GM21619 (cell line): ENCODE measurements at regions not wholly inside any gene's neighbourhood (a gene's known extent, or its start where the extent isn't known, plus 50 kb on each side); places are given as distances from the start of the nearest gene placed in this dataset.
"Not testable (repeated sequence)": the region's sequence is repeated elsewhere in the genome, so short reads cannot be mapped to it uniquely, and the experiment has no call there.

ENCODE experiments used
- ATAC-seq: cut with Tn5 transposase; IDR thresholded peaks from one replicate; pipeline ENCODE4 v1.9.1; 2021; ENCODE audit not compliant: unreplicated experiment

DNA sequence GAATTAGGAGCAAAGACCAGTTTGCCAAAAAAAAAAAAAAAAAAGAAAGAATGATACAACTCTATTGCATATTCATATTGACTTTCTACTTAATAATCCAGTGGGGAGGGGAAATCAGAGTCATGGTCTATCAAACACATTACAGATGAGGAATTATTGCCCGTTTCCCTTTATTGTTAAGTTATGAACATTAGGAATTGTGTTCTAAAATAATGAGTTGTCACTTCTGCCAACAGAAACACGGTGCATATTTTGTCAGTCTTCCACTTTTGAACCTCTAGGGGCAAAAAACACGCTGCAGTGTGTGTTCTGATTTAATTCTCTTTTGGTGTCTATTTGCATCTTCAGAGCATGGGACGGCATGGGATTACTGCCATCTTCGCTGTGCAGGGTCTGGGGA is 115.7 kb upstream of the RHOBTB1 start:
- no peak for ATAC-seq

DNA sequence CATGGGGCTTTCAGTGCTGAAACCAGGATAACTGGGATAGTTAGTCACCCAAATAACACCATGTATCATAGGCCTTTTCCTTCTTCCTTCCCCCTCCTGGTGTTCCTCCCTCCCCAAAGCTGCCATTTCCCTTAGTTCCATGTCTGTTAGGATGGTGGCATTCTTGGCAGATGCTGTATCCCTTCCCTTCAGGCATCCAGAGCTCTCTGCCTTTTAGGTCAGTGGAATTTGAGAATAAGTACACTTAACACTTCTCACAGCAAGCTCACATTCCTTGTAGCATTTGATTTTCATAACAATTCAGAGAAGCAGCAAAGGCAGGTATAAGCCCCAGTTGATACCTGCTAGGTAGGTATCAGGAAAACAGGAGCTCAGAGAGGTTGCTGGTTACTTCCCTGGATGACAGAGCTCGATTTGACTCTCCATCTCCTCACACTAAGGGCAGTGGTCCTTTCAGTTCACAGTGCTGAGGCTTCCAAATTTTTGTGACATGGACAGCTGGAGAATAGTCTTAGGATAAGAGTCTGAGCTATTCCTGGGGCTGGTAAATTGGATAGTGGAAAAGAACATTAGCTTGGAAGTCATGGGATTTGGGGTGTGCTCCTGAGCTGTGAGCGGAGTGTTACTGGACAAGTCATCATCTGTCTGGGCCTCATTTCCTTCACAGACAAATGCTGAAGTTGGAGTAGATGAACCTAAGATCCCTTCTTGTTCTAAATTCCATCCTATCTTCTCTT is 108.7 kb upstream of the RHOBTB1 start:
- no peak for ATAC-seq

DNA sequence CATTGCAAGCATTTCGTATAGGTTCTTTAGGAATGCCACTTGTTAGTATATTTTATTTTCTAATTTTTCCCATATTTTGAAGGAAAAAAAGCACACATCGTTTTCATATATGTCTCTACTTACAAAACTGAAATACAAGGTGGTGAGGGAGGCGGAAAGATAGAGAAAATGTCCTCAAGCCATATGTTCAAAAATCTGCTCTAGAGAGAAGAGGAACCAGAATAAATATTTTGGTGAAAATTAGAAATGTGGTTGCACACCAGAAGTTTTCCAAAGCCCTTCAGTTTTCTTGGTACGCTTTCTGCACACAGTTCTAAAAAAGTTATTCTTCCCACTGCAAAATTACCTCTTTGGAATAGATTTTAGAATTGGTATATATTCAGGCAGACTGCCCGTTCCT is 107.4 kb upstream of the RHOBTB1 start:
- ATAC-seq = no peak

DNA sequence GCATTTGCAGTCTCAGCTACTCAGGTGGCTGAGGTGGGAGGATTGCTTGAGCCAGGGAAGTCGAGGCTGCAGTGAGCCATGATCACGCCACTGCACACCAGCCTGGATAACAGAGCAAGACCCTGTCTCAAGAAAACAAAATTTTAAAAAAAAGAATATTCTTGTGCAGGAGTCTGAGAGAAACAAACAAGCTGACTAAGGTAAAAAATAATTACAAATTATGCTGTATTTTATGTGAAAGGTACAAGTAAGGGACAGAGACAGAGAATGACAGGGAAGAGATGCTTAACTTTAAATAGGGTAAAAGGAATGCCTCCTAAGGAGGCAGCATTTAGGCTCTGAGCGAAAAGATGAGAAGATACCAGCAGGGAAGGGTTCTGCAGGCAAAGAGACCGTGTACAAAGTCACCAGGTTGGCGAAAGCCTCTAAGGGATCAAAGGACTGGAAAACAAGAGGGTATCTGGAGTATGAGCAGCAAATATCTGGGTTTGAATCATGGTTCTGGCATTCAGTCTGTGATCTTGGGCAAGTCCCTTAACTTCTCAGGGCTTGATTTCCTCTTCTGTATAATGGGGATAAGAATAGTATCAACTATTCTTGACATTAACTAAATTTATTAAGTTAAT is 106.2 kb upstream of the RHOBTB1 start:
- no peak for ATAC-seq

DNA sequence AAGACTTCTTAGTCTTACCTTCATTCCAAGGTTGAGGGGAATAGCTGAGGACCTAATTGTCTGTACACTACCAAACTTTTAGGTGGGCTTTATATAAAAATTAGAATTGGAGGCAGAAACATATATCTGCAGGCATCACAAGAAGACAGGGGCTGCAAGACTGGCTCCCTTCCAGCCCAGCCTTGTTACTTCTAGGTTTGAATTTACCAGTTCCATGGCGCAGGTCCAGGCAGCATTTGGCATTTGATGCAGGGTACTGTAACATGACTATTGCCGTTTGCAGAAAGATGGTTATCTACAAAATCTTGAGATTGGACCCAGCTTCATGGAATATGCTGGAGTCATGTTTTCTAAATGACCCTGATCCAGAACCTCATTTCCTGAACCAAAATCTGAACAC is 105.4 kb upstream of the RHOBTB1 start:
- no peak for ATAC-seq

DNA sequence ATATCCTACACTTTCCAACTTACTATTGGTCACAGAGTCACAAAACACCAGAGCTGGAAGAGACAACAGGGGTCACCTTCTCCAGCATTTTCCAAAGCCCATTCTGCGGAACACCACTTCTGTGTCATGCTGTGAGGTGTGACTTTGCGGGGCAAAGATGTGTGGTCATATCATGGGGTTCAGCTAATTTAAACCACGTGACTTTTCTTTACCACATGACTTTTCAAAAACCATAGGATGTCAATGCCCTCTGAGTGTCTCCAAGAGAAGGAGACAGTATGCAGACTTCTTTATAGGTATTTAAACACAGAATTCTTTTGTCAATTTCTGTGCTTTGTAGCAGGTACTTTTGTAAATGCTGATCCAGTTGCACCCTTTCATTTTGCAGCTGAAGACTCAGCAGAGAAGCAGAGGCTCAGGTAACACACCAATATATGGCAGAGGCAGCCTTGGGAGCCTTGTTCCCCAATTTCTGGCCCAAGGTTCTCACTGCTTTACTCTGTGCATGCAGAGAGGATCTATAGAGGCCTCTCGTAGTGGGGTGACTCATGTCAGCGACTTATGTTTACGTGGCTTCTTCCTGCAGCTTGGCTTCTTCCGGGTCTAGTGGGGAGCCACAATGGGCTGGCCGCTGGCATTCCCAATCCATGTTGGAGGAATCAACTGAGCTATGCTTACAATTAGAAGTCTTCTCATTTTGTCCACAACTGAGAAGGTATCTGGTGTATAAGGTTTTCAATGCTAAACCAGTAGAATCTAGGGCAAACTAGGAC is 104.0 kb upstream of the RHOBTB1 start:
- ATAC-seq = no peak

DNA sequence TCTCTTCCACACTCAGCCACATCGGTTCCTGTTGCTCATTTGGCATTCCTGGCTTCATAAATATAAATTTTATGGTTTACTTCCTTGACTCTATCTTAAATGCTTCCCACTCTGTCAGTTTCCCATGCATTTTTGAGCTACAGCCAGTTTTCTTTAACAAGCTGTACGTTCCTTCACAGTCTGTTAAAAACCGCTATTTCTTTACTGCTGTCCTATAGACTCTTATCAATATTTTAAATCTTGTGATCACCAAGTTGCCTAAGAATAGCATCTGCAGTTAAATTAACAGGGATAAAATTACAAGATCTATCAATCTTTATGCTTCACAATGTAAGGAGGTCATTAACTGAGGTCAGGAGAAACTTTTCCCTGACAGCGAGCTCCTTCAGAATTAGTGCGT is 103.1 kb upstream of the RHOBTB1 start:
- no peak for ATAC-seq

DNA sequence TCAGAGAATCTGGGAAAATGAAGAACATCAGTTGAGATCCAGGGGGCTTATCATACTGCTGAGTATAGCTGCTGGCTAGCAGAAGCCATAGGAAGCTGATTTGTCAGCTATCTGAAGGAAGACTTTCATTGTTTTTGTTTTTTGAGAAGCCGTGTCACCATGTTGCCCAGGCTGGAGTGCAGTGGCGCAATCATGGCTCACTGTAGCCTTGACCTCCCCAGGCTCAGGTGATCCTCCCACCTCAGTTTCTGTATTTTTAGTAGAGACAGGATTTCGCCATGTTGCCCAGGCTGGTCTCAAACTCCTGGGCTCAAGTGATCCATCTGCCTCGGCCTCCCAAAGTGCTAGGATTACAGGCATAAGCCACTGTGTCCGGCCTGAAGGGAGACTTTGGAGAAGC is 101.5 kb upstream of the RHOBTB1 start:
- ATAC-seq = not testable (repeated sequence)

DNA sequence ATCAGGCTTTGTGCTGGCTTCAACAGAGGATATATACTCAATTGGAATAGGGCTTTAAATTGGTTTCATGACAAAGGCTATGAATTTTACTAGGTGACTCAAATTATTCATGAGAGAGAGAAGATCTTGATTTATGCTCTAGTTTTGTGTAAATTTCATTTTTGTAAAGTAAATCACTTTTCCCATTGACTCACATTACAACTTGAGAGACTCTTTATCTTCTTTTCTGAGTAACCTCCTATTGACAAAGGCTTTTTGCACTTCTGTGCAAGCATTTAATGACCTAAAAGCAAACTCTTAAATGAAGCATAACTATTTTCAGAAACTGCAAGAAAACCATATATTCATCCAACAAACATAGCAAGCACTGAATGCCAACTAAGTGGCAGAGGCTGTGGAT is 98.5 kb upstream of the RHOBTB1 start:
- ATAC-seq = no peak

DNA sequence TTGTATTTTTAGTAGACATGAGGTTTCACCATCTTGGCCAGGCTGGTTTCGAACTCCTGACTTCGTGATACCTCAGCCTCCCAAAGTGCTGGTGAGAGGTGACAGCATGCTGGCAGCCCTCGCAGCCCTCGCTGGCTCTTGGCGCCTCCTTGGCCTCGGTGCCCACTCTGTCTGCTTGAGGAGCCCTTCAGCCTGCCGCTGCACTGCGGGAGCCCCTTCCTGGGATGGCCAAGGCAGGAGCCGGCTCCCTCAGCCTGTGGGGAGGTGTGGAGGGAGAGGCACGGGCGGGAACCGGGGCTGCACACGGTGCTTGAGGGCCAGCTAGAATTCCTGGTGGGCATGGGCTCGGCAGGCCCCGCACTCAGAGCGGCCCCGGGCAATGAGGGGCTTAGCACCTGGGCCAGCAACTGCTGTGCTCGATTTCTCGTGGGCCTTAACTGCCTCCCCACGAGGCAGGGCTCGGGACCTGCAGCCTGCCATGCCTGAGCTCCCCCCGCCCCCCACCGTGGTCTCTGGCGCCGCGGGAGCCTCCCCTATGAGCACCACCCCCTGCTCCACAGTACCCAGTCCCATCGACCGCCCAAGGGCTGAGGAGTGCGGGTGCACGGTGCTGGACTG is 96.5 kb upstream of the RHOBTB1 start:
- ATAC-seq = no peak

DNA sequence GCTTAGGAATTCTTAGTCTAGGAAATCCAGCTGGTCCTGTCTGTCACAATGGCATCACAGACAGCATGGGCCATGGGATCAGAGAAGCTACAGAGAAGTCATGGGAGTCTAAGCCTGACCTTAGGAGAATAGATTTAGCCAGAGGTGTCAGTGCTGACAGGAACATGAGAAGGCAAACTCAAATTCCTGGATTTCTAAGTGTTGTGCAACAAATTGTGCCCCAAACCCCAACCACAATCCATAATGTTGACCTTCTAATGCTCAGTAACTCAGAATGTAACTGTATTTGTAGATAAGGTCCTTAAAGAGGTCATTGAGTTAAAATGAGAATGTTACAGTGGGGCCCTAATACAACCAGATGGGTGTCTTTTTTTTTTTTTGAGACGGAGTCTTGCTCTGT is 95.9 kb upstream of the RHOBTB1 start:
- no peak for ATAC-seq

DNA sequence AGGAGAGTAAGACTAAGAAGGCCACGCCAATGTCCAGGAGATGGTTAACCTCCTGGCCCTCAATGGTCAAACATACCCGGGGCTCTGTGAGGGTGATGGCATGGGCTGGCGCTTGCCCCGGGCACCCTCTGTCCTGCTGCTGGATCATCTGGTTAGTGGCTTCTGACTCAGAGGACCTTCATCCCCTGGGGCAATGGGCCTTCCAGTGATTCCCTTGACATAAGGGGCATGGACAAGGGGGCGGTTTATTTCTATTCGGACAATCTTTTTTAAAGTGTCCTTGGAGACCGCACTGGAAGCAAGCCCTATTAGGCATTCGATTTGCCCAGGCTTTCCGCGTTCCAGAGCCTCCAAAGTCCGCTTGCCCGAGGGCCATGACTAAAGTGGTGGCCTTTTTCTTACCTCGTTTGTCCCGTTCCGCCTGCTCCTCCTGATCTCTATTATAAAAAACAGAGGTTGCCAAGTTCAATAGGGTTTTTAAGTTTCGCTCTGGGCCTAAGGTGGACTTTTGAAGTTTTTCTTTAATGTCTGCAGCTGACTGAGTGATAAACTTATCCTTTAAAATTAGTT is 93.4 kb upstream of the RHOBTB1 start:
- not testable (repeated sequence) for ATAC-seq

DNA sequence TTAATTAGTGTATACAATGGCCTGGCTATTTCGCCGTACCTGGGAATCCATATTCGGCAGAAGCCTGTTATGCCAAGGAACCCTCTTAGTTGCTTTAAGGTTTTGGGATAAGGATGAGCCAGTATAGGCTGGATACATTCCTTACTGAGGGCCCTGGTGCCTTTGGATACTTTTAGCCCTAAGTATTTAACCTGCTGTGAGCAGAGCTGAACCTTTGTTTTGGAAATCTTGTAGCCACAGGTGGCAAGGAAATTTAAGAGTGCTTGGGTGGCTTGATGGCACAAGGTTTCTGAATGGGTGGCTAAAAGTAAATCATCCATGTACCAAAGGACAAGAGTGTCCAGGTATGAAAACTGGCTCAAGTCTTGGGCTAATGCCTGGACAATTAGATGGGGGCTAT is 92.2 kb upstream of the RHOBTB1 start:
- ATAC-seq = not testable (repeated sequence)

DNA sequence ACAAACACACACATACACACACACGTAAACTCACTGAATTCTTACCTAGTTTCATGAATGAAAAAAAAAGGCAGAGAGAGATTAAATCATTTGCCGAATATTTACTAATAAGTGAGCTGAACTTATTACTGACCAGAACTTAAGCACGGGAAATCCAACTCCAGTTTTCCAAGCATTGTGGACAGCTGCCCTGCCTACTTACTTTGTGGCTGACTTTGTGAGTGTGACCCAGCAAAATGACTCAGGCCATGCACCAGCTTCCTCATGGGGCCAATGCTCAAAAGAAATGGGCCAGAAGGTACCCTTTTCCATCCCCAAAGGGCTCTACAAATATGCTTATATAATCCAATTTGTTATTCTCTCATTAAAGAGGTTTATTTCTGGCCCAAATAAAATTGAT is 87.4 kb upstream of the RHOBTB1 start:
- no peak for ATAC-seq

DNA sequence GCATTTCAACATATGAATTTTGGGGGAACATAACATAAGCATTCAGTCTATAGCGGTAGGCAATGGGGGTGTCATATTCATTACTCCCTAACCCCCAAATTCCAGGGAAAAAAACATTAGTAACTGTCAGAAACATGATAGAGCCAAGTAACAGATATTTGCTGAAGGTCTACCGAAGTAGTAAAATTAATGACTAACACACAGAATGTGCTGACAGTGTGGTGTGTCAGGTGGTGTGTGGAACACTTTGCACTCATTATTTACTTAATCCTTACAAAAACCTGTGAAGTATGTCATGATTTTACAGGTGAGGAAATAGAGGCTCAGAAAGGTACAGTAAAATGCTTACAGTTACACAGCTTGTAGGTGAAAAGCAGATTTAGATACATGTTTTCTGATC is 85.4 kb upstream of the RHOBTB1 start:
- no peak for ATAC-seq

DNA sequence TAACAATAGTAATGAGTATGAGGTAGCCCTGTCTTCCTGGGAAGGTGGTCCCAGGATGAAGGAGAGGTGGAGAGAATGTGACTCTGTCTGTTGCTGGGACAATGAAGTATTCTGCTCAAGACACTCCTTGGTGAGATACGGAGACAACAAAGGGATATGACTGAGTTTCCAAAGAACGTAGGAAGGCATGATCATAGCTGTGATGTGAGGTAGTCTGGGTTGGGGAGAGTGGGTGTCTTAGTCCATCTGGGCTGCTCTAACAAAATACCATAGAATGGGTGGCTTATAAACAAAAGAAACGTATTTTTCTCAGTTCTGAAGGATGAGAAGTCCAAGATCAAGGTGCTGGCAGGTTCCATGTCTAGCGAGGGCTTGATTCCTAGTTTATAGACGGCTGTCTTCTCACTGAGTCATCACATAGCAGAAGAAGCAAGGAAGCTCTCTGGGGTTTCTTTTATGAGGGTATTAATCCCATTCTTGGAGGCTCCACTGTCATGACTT is 84.9 kb upstream of the RHOBTB1 start:
- ATAC-seq = no peak

DNA sequence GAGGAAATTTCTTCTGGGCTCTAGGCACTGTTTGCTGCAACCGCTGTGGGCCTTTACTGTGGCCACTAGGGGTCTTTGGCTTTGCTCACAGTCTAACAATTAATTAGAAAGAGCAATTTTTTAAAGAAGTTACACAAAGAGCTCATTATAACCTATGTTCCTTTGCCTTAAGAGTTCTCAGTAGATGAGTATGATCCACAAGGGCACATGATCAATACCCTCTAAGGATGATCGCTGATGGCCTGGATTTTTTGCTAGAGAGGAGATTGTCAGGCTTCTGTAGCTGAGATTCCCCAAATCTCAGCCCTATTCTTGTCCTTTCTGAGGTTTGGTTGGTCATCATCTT is 80.8 kb upstream of the RHOBTB1 start:
- ATAC-seq = no peak

DNA sequence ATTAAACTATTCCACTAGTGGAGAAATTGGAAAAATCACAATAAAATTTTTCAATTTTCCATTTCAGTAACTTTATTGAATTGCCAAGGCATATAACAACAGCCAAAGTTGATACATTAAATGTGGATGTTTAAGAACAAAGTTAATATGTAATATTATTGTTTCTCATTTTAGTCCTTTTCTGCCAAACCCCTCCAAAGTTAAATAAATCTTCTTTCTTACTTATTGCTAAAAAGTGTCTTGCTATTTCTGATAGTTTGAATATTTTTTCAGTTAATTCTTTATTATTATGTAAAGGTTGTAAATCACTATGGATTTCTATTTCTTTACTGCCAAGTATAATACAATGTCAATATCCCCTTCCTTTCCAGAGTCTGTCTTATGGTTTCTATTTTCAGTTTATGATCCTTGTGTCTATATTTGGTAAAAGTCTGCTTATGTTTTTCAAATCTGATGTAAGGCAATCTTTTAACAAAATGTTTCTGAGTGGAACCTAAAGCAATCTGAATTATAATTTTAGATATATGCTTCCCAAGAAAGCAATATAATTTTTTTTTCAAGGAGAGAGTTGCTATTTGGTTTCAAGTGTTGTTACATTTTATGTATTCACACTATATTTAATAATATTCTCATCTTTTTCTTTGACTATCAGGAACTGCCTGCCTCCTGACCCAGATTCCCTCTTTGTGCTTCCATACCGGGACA is 80.3 kb upstream of the RHOBTB1 start:
- no peak for ATAC-seq

DNA sequence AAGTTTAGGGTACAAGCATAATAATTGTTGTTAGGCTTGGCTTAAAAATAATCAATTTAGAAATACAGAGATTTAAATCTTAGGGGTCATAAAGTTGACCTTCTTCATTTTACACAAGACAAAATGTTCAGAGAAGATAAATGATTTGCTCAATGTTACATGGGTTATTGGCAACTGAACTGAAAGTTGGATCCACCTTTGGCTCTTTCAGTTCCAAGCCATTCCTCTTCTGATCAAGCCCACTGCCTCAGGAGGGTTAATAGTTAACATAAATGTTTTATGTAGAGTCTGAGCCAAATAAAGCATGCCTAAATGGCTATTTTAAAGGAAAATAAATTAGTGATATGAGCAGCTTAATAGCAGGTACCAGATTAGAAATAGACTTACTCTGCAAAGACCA is 79.1 kb upstream of the RHOBTB1 start:
- no peak for ATAC-seq

DNA sequence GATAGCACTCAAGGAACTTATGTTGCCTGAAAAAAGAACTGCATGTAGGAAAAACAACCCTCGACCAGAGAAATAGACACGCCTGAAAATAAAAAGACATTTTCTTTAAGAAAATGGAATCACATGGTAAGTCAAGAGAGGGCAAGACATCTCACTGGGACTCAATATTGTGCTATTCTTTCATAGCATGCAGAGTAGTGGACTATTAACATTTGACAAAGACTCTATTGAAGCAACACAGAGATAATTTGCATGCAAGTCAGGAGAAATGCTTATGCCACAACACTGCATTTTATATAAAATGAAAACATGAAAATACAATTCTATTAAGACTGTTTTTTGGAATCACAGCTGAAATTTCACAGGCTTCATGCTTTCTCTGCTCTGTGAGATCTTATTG is 77.9 kb upstream of the RHOBTB1 start:
- no peak for ATAC-seq
